A549 (cell line): ENCODE measurements at regions not wholly inside any gene's neighbourhood (a gene's known extent, or its start where the extent isn't known, plus 50 kb on each side); places are given as distances from the start of the nearest gene placed in this dataset.
"Not testable (repeated sequence)": the region's sequence is repeated elsewhere in the genome, so short reads cannot be mapped to it uniquely, and the experiment has no call there.

ENCODE experiments used
- ATAC-seq, 2 experiments: fragments of 200-7000 bp in 1 of 2; fragments of >200 bp in 1 of 2; cut with Nextera tagmentation in 1 of 2; cut with Tn5 transposase in 1 of 2; 3 replicates each; pipeline versions ENCODE4 v1.8.0 to v1.9.1; 2018 to 2020; ENCODE audit warnings: mild to moderate bottlenecking in 1 of 2, moderate library complexity in 1 of 2
- CTCF ChIA-PET: fragments of 300-600 bp; sonication (Branson Sonifier 250); formaldehyde crosslinking; extraction: SDS; loops from one replicate; lab custom pipeline; 2021; ENCODE audit warnings: antibody characterized with exemption, inconsistent platforms; lab: Yijun Ruan, JAX
- POLR2A ChIA-PET: fragments of 350-600 bp; formaldehyde crosslinking; extraction: SDS; loops from one replicate; lab custom pipeline; 2021; ENCODE audit warnings: antibody characterized with exemption, inconsistent platforms; lab: Yijun Ruan, JAX
- DNase-seq, 2 experiments: peaks; one replicate each; pipeline versions ENCODE4 v3.0.0 to v3.0.0-alpha.2; 2011 to 2016; ENCODE audit warnings: low read depth in 1 of 2, low spot score in 1 of 2
- FAIRE-seq: peaks from 2 replicates; lab custom pipeline; 2011; peaks lifted over from hg19 to GRCh38; lab: Jason Lieb, UNC
- H3K27ac ChIP-seq, 2 experiments: fragments of >200 bp; sonication (Bioruptor Twin); formaldehyde crosslinking; 3 replicates each; pipeline ENCODE4 v1.5.1; 2016 to 2017
- H3K4me1 ChIP-seq: fragments of >200 bp; sonication (Bioruptor Twin); formaldehyde crosslinking; 3 replicates; pipeline ENCODE4 v1.6.1; 2016
- H3K4me2 ChIP-seq: fragments of >200 bp; sonication (Bioruptor Twin); formaldehyde crosslinking; 3 replicates; pipeline ENCODE4 v1.6.1; 2016
- H3K4me3 ChIP-seq: fragments of >200 bp; sonication (Bioruptor Twin); formaldehyde crosslinking; 3 replicates; pipeline ENCODE4 v1.5.1; 2016
- H3K9me3 ChIP-seq: fragments of >200 bp; sonication (Bioruptor Twin); formaldehyde crosslinking; 3 replicates; pipeline ENCODE4 v1.6.1; 2016
- CHD2 ChIP-seq: fragments of 150-350 bp; IDR thresholded peaks from 2 replicates; pipeline ENCODE4 v1.6.1; 2014; ENCODE audit warnings: low read length; ENCODE audit not compliant: partially characterized antibody
- CHD4 ChIP-seq: fragments of 200-600 bp; sonication (generic); IDR thresholded peaks from 2 replicates; pipeline ENCODE4 v1.6.1; 2016; ENCODE audit warnings: antibody characterized with exemption, mild to moderate bottlenecking, borderline replicate concordance
- FOXS1 ChIP-seq: fragments of 250-450 bp; sonication (Bioruptor Pico); IDR thresholded peaks from 2 replicates; pipeline ENCODE4 v1.5.0; 2020; ENCODE audit warnings: mild to moderate bottlenecking, moderate library complexity
- MAZ ChIP-seq: fragments of 150-350 bp; IDR thresholded peaks from 2 replicates; pipeline ENCODE4 v1.6.1; 2014; ENCODE audit warnings: antibody characterized with exemption, low read depth, low read length, borderline replicate concordance
- MYC ChIP-seq: IDR thresholded peaks from 2 replicates; pipeline ENCODE4 v1.6.1; 2012; ENCODE audit warnings: mild to moderate bottlenecking, inconsistent platforms, low read length, improper control_type of control experiment, borderline replicate concordance
- NFE2L2 ChIP-seq: fragments of 150-350 bp; conservative IDR thresholded peaks from 2 replicates; pipeline ENCODE4 v1.6.1; 2014; ENCODE audit warnings: low read length
- NR3C1 ChIP-seq: fragments of >200 bp; sonication (Bioruptor Twin); formaldehyde crosslinking; IDR thresholded peaks from 3 replicates; pipeline ENCODE4 v1.6.1; 2017
- RARB ChIP-seq: fragments of 250-450 bp; sonication (Bioruptor Pico); IDR thresholded peaks from 2 replicates; pipeline ENCODE4 v1.8.0; 2021; ENCODE audit warnings: mild to moderate bottlenecking, moderate library complexity
- REST ChIP-seq: fragments of 200-600 bp; sonication (generic); IDR thresholded peaks from 2 replicates; pipeline ENCODE4 v1.6.1; 2016; ENCODE audit warnings: antibody characterized with exemption, mild to moderate bottlenecking, moderate library complexity
- TFCP2L1 ChIP-seq: fragments of 250-450 bp; sonication (Bioruptor Pico); IDR thresholded peaks from 2 replicates; pipeline ENCODE4 v1.5.0; 2021; ENCODE audit warnings: mild to moderate bottlenecking
- USF2 ChIP-seq: fragments of 450-650 bp; IDR thresholded peaks from 2 replicates; pipeline ENCODE4 v1.6.1; 2014; ENCODE audit warnings: antibody characterized with exemption
- WGBS: methylation state at CpG from one replicate; pipeline ENCODE4 v1.1.6; 2017; ENCODE audit errors: missing lambda C conversion rate; 5-methylcytosine and 5-hydroxymethylcytosine counted together

GRCh38 chr6:37088897-37089296, 81.1 kb upstream of the PIM1 start (continued):
- TF ChIP-seq MAZ (no peak), NR3C1 (no peak), REST (no peak), RARB (CRISPR knock-in tag) (no peak), FOXS1 (CRISPR knock-in tag) (no peak), NFE2L2 (no peak)

GRCh38 chr6:37089783-37090182, 80.2 kb upstream of the PIM1 start:
- DNase-seq (no peak), ATAC-seq (no peak), FAIRE-seq (no peak)
- TF ChIP-seq USF2 (no peak), TFCP2L1 (CRISPR knock-in tag) (no peak), MYC (no peak), CHD4 (no peak), CHD2 (no peak)
- H3K27ac ChIP-seq: no peak overlapping the region
- ChIA-PET POLR2A (interaction anchor here (1.0 kb wide), 1 partner anchor 12 kb away, joined by 4 read pairs; no protein-coding TSS in a partner anchor), CTCF (no interaction called here)
- no peak overlapping the region for H3K4me2 ChIP-seq
- H3K4me3 ChIP-seq: no peak overlapping the region
- 80% methylated on average over 3 of the region's 3 CpGs for WGBS
- no peaks in the 10 kb centered on the region for H3K9me3 ChIP-seq
- H3K4me1 ChIP-seq: no peaks in the 10 kb centered on the region

GRCh38 chr6:37091104-37091503, 78.8 kb upstream of the PIM1 start:
- CTCF ChIA-PET: interaction anchor here (1.1 kb wide), 1 partner anchor 39 kb away, joined by 3 read pairs; no protein-coding TSS in a partner anchor
- POLR2A ChIA-PET, DNase-seq, H3K4me3 ChIP-seq, H3K27ac ChIP-seq, ATAC-seq, H3K9me3 ChIP-seq, H3K4me1 ChIP-seq, H3K4me2 ChIP-seq, FAIRE-seq: not testable (repeated sequence)
- WGBS: 95% methylated on average over 13 of the region's 13 CpGs

- H3K4me2 ChIP-seq, H3K4me3 ChIP-seq, H3K9me3 ChIP-seq, POLR2A ChIA-PET, FAIRE-seq, H3K27ac ChIP-seq, H3K4me1 ChIP-seq, ATAC-seq: not testable (repeated sequence)
- DNase-seq: peak in 1 of 2 experiments; percentile 29
- CTCF ChIA-PET: interaction anchor here (1.1 kb wide), 1 partner anchor 40 kb away, joined by 3 read pairs; no protein-coding TSS in a partner anchor
- 82% methylated on average over 9 of the region's 9 CpGs for WGBS
Measured at GRCh38 chr6:37091586-37091985, 78.4 kb upstream of the PIM1 start.
